ENCODE measurements at regions not wholly inside any gene's neighbourhood (a gene's known extent, or its start where the extent isn't known, plus 50 kb on each side); places are given as distances from the start of the nearest gene placed in this dataset.
"Not testable (repeated sequence)": the region's sequence is repeated elsewhere in the genome, so short reads cannot be mapped to it uniquely, and the experiment has no call there.

- H3K36me3 Mint-ChIP-seq (ENCODE audit: low read depth), result no peaks in the 10 kb centered on the region
- H3K27ac Mint-ChIP-seq, result no peak overlapping the region
- H3K4me3 Mint-ChIP-seq, result no peak overlapping the region
- ChIA-PET CTCF (no interaction called here), POLR2A (no interaction called here)
- no peaks in the 10 kb centered on the region for H3K27me3 Mint-ChIP-seq
- no peaks in the 10 kb centered on the region for H3K4me1 Mint-ChIP-seq
- H3K9me3 Mint-ChIP-seq, result peaks cover 6% of the 10 kb centered on the region
- DNase-seq, result no peak
Observed at GRCh38 chr1:95534985-95535384, 301.0 kb downstream of the RWDD3 start.

DNA sequence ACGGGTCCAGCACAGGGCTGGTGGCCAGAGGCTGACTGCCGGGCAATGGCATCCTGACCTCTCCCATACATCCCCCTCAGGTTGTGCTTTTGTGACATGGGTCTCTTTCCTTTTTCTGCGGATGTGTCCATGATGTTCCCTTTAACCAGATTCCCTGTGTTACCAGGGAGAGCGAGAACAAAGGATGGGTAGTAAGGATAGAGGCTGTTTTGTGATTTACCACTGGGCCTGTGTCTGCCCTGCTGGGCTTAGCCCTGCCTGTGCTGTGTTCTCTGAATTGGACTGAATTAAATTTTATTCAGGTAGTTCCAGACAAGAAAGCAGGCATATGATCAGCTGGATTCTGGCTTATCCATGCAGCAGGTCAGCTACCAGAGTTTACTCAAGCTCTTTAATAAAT lies 301.6 kb downstream of the RWDD3 start:
- Mint-ChIP-seq H3K27me3 (no peaks in the 10 kb centered on the region), H3K4me3 (no peak overlapping the region), H3K27ac (no peak overlapping the region), H3K9me3 (peaks cover 6% of the 10 kb centered on the region), H3K4me1 (no peaks in the 10 kb centered on the region), H3K36me3 (ENCODE audit: low read depth) (no peaks in the 10 kb centered on the region)
- DNase-seq, result no peak
- CTCF ChIA-PET, result no interaction called here
- POLR2A ChIA-PET, result no interaction called here

GRCh38 chr1:95536501-95536900 lies 302.5 kb downstream of the RWDD3 start:
- no peaks in the 10 kb centered on the region for H3K27me3 Mint-ChIP-seq
- DNase-seq, result no peak
- no peak overlapping the region for H3K27ac Mint-ChIP-seq
- CTCF ChIA-PET, result no interaction called here
- H3K4me1 Mint-ChIP-seq, result no peaks in the 10 kb centered on the region
- POLR2A ChIA-PET, result no interaction called here
- H3K4me3 Mint-ChIP-seq, result no peak overlapping the region
- H3K36me3 Mint-ChIP-seq (ENCODE audit: low read depth), result no peaks in the 10 kb centered on the region
- peaks cover 6% of the 10 kb centered on the region for H3K9me3 Mint-ChIP-seq

- no peak overlapping the region for H3K27ac Mint-ChIP-seq
- CTCF ChIA-PET, result no interaction called here
Observed at GRCh38 chr1:95537176-95537575, 303.2 kb downstream of the RWDD3 start.

GRCh38 chr1:95538242-95538641 lies 304.2 kb downstream of the RWDD3 start:
- H3K4me3 Mint-ChIP-seq; POLR2A ChIA-PET; H3K36me3 Mint-ChIP-seq (ENCODE audit: low read depth); H3K4me1 Mint-ChIP-seq; H3K9me3 Mint-ChIP-seq; H3K27ac Mint-ChIP-seq; DNase-seq; CTCF ChIA-PET; H3K27me3 Mint-ChIP-seq: not testable (repeated sequence)

More at GRCh38 chr1:95537176-95537575, 303.2 kb downstream of the RWDD3 start:
- POLR2A ChIA-PET, result no interaction called here
- Mint-ChIP-seq H3K4me1 (no peaks in the 10 kb centered on the region), H3K27me3 (no peaks in the 10 kb centered on the region), H3K36me3 (ENCODE audit: low read depth) (no peaks in the 10 kb centered on the region), H3K4me3 (no peak overlapping the region), H3K9me3 (peaks cover 6% of the 10 kb centered on the region)
- no peak for DNase-seq

DNA sequence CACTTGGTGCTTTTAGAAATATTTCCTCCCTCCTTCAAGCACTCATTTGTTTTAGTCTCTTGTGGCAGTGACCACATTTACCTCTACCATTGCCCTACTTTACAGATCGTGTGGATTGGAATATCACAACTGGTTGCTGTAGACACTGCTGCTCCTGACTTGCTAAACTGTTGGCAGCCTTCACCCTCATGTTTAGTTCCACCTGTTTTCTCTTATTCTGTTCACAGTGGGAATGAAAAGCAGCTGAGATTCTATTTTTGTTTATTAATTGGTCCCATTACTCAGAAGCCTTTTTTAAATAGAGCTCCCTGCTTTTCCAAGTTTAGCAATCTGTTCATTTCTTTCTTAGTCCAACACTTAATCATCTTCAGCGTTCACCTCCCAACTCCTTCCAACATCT lies 308.9 kb downstream of the RWDD3 start:
- Mint-ChIP-seq H3K4me1 (no peaks in the 10 kb centered on the region), H3K36me3 (ENCODE audit: low read depth) (no peaks in the 10 kb centered on the region), H3K4me3 (no peak overlapping the region), H3K27ac (no peak overlapping the region), H3K27me3 (no peaks in the 10 kb centered on the region), H3K9me3 (no peaks in the 10 kb centered on the region)
- CTCF ChIA-PET, result no interaction called here
- DNase-seq, result no peak
- POLR2A ChIA-PET, result no interaction called here

GRCh38 chr1:95547005-95547404 lies 313.0 kb downstream of the RWDD3 start:
- POLR2A ChIA-PET, result no interaction called here
- CTCF ChIA-PET, result no interaction called here
- no peak for DNase-seq
- no peaks in the 10 kb centered on the region for H3K27me3 Mint-ChIP-seq
- H3K9me3 Mint-ChIP-seq, result no peaks in the 10 kb centered on the region
- H3K4me1 Mint-ChIP-seq, result no peaks in the 10 kb centered on the region
- H3K4me3 Mint-ChIP-seq, result no peak overlapping the region
- no peak overlapping the region for H3K27ac Mint-ChIP-seq
- H3K36me3 Mint-ChIP-seq (ENCODE audit: low read depth), result no peaks in the 10 kb centered on the region

- Mint-ChIP-seq H3K9me3 (no peaks in the 10 kb centered on the region), H3K27ac (no peak overlapping the region), H3K27me3 (no peaks in the 10 kb centered on the region), H3K36me3 (ENCODE audit: low read depth) (no peaks in the 10 kb centered on the region), H3K4me3 (no peak overlapping the region), H3K4me1 (no peaks in the 10 kb centered on the region)
- ChIA-PET POLR2A (no interaction called here), CTCF (no interaction called here)
- no peak for DNase-seq
Observed at GRCh38 chr1:95548211-95548610, 314.2 kb downstream of the RWDD3 start.

- H3K27ac Mint-ChIP-seq, result no peak overlapping the region
- H3K36me3 Mint-ChIP-seq (ENCODE audit: low read depth), result no peaks in the 10 kb centered on the region
- DNase-seq, result no peak
- no peaks in the 10 kb centered on the region for H3K4me1 Mint-ChIP-seq
- ChIA-PET CTCF (no interaction called here), POLR2A (no interaction called here)
- H3K27me3 Mint-ChIP-seq, result no peaks in the 10 kb centered on the region
- H3K4me3 Mint-ChIP-seq, result no peak overlapping the region
- H3K9me3 Mint-ChIP-seq, result peaks cover 2% of the 10 kb centered on the region
Observed at GRCh38 chr1:95551201-95551600, 317.2 kb downstream of the RWDD3 start.

DNA sequence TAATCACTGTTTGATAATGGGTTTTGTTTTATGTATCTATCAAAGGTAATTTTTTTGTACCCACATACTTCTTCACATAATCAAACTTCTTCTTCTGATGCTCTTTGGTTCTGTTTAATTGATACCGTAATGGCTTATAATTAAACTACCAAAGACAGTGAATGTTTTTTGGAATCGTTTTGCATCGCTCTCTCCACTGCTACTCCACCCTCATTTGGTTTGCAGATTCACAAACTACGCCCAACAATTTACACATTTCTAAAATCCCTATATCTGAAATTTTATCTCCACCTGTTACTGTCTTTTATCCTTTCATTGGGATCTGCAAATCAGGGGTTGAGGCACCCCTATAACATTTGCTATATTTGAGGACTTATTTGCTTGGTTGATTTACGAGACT lies 319.6 kb downstream of the RWDD3 start:
- Mint-ChIP-seq H3K4me1 (no peaks in the 10 kb centered on the region), H3K36me3 (ENCODE audit: low read depth) (no peaks in the 10 kb centered on the region), H3K9me3 (peaks cover 6% of the 10 kb centered on the region), H3K4me3 (no peak overlapping the region), H3K27ac (no peak overlapping the region), H3K27me3 (no peaks in the 10 kb centered on the region)
- no peak for DNase-seq
- ChIA-PET CTCF (no interaction called here), POLR2A (no interaction called here)

DNA sequence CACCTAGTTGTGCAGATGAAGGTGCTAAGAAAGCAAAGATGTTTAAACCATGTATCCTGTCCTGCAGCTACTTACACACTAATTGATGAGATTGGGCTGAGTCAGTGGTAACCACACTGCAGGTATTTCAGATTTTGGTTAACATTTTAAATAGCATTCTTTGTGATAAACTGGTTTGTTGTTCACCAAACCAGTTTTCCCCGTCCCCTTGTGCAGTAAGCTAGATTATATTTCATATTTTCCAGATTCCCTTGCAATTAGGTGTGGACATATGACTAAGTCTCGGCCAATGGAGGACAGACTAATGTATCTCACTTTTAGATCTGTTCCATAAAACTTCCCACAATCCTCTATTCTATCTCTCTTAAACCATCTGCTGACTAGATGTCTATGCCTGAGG lies 320.4 kb downstream of the RWDD3 start:
- ChIA-PET CTCF (no interaction called here), POLR2A (no interaction called here)
- Mint-ChIP-seq H3K4me3 (no peak overlapping the region), H3K4me1 (no peaks in the 10 kb centered on the region), H3K27ac (no peak overlapping the region), H3K27me3 (no peaks in the 10 kb centered on the region), H3K9me3 (peaks cover 11% of the 10 kb centered on the region), H3K36me3 (ENCODE audit: low read depth) (no peaks in the 10 kb centered on the region)
- DNase-seq, result no peak

GRCh38 chr1:95558791-95559190 lies 324.8 kb downstream of the RWDD3 start:
- Mint-ChIP-seq H3K27ac (no peak overlapping the region), H3K4me1 (no peaks in the 10 kb centered on the region), H3K36me3 (ENCODE audit: low read depth) (no peaks in the 10 kb centered on the region), H3K4me3 (no peak overlapping the region), H3K27me3 (no peaks in the 10 kb centered on the region), H3K9me3 (peaks cover 16% of the 10 kb centered on the region)
- ChIA-PET POLR2A (no interaction called here), CTCF (no interaction called here)
- DNase-seq, result no peak

DNA sequence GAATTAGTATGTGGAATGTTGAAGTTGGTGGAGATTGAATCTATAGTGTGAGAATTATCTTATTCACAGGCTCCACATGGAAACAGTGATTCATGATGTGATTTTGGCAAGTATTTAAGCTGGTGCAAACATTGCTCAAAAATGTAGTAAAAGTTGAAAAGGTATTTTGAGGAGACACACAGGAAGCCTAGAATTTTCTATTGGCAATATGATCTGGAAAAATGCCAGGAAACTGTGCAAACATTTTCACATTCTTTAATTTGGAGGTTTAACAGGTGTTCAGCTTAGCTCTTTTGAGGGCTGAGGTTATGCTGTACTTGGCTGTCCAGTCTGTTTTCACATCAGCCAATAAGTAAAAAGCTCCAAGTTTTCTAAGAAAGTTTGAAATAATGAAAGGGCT lies 327.3 kb downstream of the RWDD3 start:
- no peak for DNase-seq
- Mint-ChIP-seq H3K4me1 (no peaks in the 10 kb centered on the region), H3K9me3 (peaks cover 15% of the 10 kb centered on the region), H3K36me3 (ENCODE audit: low read depth) (no peaks in the 10 kb centered on the region), H3K27me3 (no peaks in the 10 kb centered on the region), H3K27ac (no peak overlapping the region), H3K4me3 (no peak overlapping the region)
- ChIA-PET POLR2A (no interaction called here), CTCF (no interaction called here)

GRCh38 chr1:95562230-95562629 lies 328.2 kb downstream of the RWDD3 start:
- no peaks in the 10 kb centered on the region for H3K4me1 Mint-ChIP-seq
- no peak for DNase-seq
- peaks cover 14% of the 10 kb centered on the region for H3K9me3 Mint-ChIP-seq
- H3K27ac Mint-ChIP-seq, result no peak overlapping the region
- H3K27me3 Mint-ChIP-seq, result no peaks in the 10 kb centered on the region
- ChIA-PET POLR2A (no interaction called here), CTCF (no interaction called here)
- no peaks in the 10 kb centered on the region for H3K36me3 Mint-ChIP-seq (ENCODE audit: low read depth)
- no peak overlapping the region for H3K4me3 Mint-ChIP-seq

DNA sequence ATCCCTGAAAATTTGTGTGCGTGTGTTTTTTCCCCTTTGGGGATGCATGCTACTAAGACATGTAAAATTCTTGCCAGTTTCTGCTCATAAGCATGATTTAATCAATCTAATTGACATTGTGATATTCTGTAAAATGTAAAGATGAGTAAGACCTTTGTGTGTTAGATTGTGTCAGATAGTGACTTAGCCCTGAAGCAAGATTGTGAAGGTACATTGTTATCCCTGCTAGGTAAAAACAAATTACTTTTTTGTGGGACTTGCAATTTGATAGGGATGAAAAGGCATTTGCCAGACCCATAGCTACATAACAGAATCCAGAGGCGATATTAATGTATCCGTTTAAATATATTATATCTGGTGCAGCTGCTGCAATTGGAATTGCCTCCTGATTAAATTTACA lies 338.0 kb downstream of the RWDD3 start:
- DNase-seq, result no peak
- Mint-ChIP-seq H3K9me3 (peaks cover 3% of the 10 kb centered on the region), H3K27ac (no peak overlapping the region), H3K36me3 (ENCODE audit: low read depth) (no peaks in the 10 kb centered on the region), H3K4me3 (no peak overlapping the region), H3K4me1 (no peaks in the 10 kb centered on the region), H3K27me3 (no peaks in the 10 kb centered on the region)
- ChIA-PET POLR2A (no interaction called here), CTCF (no interaction called here)
